HG02943 (cell line): ENCODE measurements at regions not wholly inside any gene's neighbourhood (a gene's known extent, or its start where the extent isn't known, plus 50 kb on each side); places are given as distances from the start of the nearest gene placed in this dataset.

Experiments used
- ATAC-seq: cut with Tn5 transposase; IDR thresholded peaks from one replicate; pipeline ENCODE4 v1.9.1; 2021; ENCODE audit warnings: mild to moderate bottlenecking, low read depth, moderate library complexity; ENCODE audit not compliant: unreplicated experiment

DNA sequence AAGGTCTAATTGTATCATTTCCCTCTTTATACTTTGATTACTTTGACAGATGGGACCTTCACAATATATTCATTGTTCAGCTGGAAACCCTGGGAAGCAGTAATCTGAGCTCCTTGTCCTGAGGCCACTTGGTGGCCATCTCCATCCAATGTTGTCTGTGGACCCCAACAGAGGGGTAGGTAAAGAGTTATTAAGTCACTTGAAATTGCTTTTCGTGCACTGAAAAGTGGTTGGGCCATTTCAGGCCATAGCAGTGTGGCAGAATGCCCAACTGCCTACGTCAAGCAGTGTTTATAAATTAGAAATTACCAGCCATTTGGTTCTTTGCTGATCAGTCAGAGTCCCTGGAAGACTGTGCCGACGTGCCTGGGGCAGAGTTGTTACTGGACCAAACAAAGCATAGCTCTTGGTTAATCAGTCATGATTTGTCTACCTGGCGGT is 308.3 kb upstream of the USP25 start:
- ATAC-seq = no peak

GRCh38 chr21:15421947-15422346 is 307.8 kb upstream of the USP25 start:
- ATAC-seq = no peak

DNA sequence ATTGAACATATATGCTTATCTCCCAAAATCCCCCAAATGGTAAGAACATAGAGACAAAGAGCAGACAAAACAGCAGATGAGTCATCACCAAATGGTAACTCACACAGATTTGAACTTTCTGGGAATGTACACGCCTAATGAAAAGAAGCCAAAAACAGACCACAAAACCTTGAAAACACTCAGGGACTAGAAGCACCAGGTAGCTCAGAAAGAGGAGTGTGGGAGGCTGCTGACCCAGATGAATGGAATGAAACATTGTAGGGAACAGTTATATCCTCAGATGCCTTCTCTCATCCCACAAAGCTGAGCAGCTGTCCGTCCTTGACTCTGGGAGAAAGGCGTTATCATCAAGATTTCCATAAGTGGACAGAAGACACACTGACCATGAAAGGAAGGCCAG is 307.0 kb upstream of the USP25 start:
- no peak for ATAC-seq

GRCh38 chr21:15423676-15424445 is 305.9 kb upstream of the USP25 start:
- no peak for ATAC-seq

GRCh38 chr21:15425049-15425448 is 304.7 kb upstream of the USP25 start:
- no peak for ATAC-seq

DNA sequence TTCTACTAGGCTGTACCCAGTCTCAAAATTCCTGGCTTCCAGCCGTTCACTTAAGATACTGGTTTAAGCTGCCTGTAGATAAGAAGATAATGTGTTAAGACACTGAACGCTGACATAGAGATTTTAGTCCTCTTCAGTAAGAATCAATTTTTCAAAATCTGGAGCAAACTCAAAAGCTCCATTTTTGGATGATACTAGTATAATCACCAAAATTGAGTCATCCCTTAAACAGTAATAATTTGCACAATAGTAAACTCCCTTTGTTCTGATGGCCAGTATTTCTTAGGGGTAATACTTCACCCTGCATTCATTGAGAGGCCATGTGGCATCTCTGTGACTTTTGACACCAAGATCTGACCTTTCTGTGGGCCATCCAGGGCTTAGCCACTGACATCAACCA is 299.8 kb upstream of the USP25 start:
- no peak for ATAC-seq

- ATAC-seq = no peak
These were observed 299.2 kb upstream of the USP25 start for GRCh38 chr21:15430577-15430976.

DNA sequence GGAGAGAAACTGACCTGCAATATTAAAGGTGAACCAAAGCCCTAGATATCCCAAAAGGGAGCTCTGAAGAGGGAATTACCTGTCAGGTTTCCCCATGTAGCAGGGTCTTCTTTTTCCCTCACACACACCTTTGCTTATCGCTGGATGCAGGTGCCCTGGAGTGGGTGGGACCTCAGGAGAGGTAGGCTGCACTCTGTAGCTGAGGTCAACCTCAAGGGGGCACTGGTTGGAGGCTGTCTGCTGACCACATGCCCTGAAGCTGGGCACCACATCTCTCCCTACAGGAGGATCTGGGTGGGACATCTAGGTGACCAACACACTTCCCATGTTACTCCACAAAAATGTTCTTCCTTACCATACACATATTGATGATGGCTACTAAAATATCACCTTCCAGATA is 298.7 kb upstream of the USP25 start:
- no peak for ATAC-seq

- no peak for ATAC-seq
These were observed 296.7 kb upstream of the USP25 start for GRCh38 chr21:15433091-15433490.

GRCh38 chr21:15434163-15434905 is 295.4 kb upstream of the USP25 start:
- ATAC-seq = no peak

- ATAC-seq = no peak
These were observed 293.8 kb upstream of the USP25 start for GRCh38 chr21:15436031-15436430.

DNA sequence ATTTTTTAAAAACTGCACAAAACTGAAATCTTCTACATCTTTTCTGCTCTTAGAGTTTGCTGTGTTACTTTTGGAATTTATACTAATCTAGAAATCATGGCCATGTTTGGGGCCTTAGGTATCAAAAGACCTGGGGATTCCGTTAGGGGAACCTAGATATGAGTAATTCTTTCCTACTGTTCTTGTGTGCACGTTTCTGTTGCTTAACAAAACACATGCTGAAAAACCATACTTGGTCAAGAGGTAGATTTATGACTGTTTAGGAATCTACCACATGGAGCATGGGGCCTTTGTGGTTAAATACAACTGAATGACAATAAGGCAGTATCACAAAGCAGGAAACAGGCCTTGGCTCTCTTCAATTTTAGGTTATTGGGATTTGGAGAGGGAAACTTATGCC is 291.9 kb upstream of the USP25 start:
- no peak for ATAC-seq

DNA sequence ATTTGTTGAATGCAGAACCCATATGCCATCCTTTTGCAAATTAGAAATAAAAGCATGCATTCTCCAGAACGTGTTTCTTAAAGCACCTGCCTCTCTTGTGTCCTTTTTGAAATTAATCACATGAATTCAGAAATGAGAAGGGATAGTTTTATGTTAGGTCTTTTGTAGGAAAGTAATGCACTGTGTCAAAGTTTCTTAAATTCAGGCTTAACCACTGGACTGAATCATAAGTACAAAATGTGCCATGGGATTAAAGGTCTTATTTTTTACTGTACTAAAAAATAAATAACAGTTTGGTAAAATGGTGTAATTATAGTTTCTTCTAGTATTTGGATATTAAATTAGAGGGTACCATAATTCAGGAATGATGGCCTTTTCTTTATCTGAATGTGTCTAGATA is 290.1 kb upstream of the USP25 start:
- ATAC-seq = no peak

GRCh38 chr21:15441060-15441493 is 288.7 kb upstream of the USP25 start:
- no peak for ATAC-seq

GRCh38 chr21:15441992-15442391 is 287.8 kb upstream of the USP25 start:
- ATAC-seq = no peak

GRCh38 chr21:15442743-15443469 is 286.9 kb upstream of the USP25 start:
- ATAC-seq = no peak

DNA sequence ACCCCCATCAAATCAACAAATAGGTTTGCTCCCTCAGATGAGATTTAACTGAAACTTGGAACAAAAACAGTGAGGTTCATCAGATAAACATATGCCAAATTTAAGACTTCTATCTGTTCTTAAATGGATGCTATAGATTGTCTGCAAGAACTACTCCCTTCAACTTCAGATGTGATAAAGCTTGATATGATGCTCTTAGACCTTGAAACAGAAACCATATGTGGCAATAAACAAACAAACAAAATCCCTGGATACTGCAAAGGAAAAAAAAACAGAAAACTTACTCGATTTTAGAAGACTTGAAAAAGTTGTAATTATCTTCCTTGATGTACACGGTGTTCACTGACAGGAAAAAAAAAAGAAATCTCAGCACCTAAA is 286.1 kb upstream of the USP25 start:
- no peak for ATAC-seq

DNA sequence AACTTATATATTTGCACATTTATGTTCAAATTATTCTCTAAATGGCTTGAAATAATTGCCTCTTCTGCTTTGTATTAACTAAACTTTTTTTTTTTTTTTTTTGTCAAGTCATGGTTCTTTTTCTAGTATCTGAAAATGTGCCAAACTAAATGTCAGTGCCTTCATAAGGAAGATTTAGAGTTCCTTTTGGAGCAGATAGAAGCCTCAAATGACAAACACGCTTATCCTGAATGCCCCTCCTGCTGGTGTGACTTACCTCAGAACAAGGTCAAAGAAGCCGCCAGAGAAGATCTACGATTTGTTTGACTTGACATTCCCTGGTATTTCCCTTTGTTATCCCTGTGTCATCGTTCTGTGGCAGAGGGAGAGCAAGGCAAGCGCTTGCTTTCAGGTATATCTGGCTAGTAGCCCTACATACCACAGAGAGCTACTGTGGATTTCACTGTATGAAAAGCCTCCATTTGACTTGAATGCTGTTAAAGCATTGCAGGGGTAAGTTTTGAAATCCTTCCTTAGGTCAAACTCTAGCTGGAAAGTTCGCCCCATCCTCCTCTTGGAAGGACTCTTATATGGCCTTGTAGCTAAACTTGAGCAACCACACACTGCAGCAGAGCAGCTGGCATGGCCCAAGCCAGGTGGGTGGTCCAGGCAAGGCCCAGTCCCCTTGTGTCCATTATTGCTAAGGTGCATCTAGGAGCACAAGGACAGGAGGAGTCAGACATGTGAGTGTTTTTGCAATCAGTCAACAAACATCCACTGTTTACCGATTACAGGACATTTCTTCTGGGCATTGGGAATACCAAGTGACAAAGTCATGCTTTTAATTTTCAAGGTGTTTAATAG is 285.4 kb upstream of the USP25 start:
- ATAC-seq = no peak

DNA sequence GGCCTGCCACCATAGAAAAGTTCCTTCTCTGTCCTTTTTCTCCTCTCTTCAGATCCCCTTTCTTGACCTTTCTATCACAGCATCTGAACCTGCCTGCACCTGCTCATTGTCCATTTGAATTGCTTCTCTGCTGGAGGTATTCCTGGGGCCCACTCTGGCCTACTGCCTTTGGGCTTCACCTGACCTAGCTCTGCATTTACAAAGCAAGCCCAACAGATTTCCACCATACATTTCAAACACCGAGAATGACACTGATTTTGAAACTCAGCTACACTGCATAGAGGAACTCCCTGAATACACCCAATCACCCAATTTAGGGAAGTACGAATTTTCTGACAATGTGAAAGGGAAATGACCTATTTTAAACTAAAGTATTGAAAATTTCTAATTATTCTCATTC is 284.5 kb upstream of the USP25 start:
- no peak for ATAC-seq

GRCh38 chr21:15446223-15446622 is 283.6 kb upstream of the USP25 start:
- ATAC-seq = no peak
